HCT116 (cell line): ENCODE measurements at regions not wholly inside any gene's neighbourhood (a gene's known extent, or its start where the extent isn't known, plus 50 kb on each side); places are given as distances from the start of the nearest gene placed in this dataset.

Experiments
- CTCF ChIP-seq, 3 experiments: fragments of 200-600 bp in 1 of 3; sonication (generic) in 1 of 3; IDR thresholded peaks in 2 of 3; conservative IDR thresholded peaks in 1 of 3; 2 replicates each; pipeline ENCODE4 v1.5.1; 2012 to 2017; ENCODE audit warnings: low read depth in 2 of 3, low read length in 2 of 3, antibody characterized with exemption in 1 of 3, borderline replicate concordance in 1 of 3, control low read depth in 1 of 3, mild to moderate bottlenecking in 1 of 3, mixed read lengths in 1 of 3, mixed run types in 1 of 3, moderate library complexity in 1 of 3; ENCODE audit not compliant: insufficient read depth in 1 of 3
- EZH2 ChIP-seq: fragments of 200-600 bp; sonication (generic); IDR thresholded peaks from 2 replicates; pipeline ENCODE4 v1.6.1; 2017; ENCODE audit warnings: antibody characterized with exemption, mixed run types
- EZH2phosphoT487 ChIP-seq: fragments of 200-600 bp; IDR thresholded peaks from 2 replicates; pipeline ENCODE4 v1.6.1; 2018; ENCODE audit warnings: antibody characterized with exemption, borderline replicate concordance
- POLR2A ChIP-seq: IDR thresholded peaks from 2 replicates; pipeline ENCODE4 v1.7.0; 2011; ENCODE audit warnings: borderline replicate concordance; ENCODE audit not compliant: insufficient read depth, insufficient read length; ENCODE audit errors: extremely low read depth
- SP1 ChIP-seq: IDR thresholded peaks from 2 replicates; pipeline ENCODE4 v1.6.1; 2012; ENCODE audit warnings: low read depth
- ZBTB33 ChIP-seq: IDR thresholded peaks from 2 replicates; pipeline ENCODE4 v1.6.1; 2011; ENCODE audit warnings: mild to moderate bottlenecking, low read length, moderate library complexity; ENCODE audit not compliant: insufficient replicate concordance; ENCODE audit errors: extremely low read depth
- TF ChIP-seq, protein P1 (sequence below): IDR thresholded peaks from 2 replicates; pipeline ENCODE4 v1.6.1; 2012
- TF ChIP-seq, protein P2 (sequence below): IDR thresholded peaks from 2 replicates; pipeline ENCODE4 v1.6.1; 2012; ENCODE audit warnings: low read depth

DNA sequence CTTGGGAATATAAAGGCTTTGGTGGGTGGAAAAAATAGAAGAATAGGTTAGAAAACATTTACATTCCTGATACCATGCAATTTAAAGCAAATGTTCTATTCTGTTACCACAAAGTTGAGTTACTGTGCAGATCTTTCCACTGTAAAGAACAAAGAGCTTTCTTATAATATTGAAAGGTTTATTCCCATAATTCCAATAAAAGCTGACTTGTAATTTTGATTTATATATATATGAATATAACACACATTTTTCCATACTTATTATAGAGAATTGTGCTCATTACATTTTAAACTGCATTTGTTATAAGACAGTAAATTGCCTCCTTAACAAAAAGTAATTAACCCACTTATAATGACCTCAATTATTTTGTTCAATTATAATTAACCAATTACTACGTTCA is 135.9 kb downstream of the RNASET2 start:
- no peak for TF ChIP-seq CTCF (IDR thresholded peaks at IDR 0.05 in 2 of 3, conservative IDR thresholded peaks at IDR 0.05 in 1 of 3; ENCODE audit: borderline replicate concordance in 1 of 3, insufficient read depth in 1 of 3, low read depth in 2 of 3, low read length in 2 of 3)
- no peak for TF ChIP-seq POLR2A
- no peak for TF ChIP-seq EZH2phosphoT487
- TF ChIP-seq ZBTB33, result no peak
- TF ChIP-seq, protein P1, sequence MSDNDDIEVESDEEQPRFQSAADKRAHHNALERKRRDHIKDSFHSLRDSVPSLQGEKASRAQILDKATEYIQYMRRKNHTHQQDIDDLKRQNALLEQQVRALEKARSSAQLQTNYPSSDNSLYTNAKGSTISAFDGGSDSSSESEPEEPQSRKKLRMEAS, result no peak
- TF ChIP-seq, protein P2, sequence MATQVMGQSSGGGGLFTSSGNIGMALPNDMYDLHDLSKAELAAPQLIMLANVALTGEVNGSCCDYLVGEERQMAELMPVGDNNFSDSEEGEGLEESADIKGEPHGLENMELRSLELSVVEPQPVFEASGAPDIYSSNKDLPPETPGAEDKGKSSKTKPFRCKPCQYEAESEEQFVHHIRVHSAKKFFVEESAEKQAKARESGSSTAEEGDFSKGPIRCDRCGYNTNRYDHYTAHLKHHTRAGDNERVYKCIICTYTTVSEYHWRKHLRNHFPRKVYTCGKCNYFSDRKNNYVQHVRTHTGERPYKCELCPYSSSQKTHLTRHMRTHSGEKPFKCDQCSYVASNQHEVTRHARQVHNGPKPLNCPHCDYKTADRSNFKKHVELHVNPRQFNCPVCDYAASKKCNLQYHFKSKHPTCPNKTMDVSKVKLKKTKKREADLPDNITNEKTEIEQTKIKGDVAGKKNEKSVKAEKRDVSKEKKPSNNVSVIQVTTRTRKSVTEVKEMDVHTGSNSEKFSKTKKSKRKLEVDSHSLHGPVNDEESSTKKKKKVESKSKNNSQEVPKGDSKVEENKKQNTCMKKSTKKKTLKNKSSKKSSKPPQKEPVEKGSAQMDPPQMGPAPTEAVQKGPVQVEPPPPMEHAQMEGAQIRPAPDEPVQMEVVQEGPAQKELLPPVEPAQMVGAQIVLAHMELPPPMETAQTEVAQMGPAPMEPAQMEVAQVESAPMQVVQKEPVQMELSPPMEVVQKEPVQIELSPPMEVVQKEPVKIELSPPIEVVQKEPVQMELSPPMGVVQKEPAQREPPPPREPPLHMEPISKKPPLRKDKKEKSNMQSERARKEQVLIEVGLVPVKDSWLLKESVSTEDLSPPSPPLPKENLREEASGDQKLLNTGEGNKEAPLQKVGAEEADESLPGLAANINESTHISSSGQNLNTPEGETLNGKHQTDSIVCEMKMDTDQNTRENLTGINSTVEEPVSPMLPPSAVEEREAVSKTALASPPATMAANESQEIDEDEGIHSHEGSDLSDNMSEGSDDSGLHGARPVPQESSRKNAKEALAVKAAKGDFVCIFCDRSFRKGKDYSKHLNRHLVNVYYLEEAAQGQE, result no peak
- no peak for TF ChIP-seq SP1
- no peak for TF ChIP-seq EZH2
